ENCODE measurements at regions not wholly inside any gene's neighbourhood (a gene's known extent, or its start where the extent isn't known, plus 50 kb on each side); places are given as distances from the start of the nearest gene placed in this dataset.

- H3K27ac ChIP-seq: no peak overlapping the region
- TF ChIP-seq CTCF (IDR thresholded peaks at IDR 0.05): no peak
- H3K4me3 ChIP-seq: no peak overlapping the region
- no peak for DNase-seq (ENCODE audit: low spot score)
Observed at GRCh38 chr4:124977045-124977444, 264.5 kb upstream of the ANKRD50 start.

GRCh38 chr4:124974152-124974551, 261.6 kb upstream of the ANKRD50 start:
- no peak for DNase-seq (ENCODE audit: low spot score)
- no peak overlapping the region for H3K27ac ChIP-seq
- TF ChIP-seq CTCF (IDR thresholded peaks at IDR 0.05): no peak

GRCh38 chr4:124973716-124974115, 261.2 kb upstream of the ANKRD50 start:
- H3K27ac ChIP-seq: no peak overlapping the region
- no peak for TF ChIP-seq CTCF (IDR thresholded peaks at IDR 0.05)
- no peak for DNase-seq (ENCODE audit: low spot score)

More at GRCh38 chr4:124974152-124974551, 261.6 kb upstream of the ANKRD50 start:
- no peak overlapping the region for H3K4me3 ChIP-seq

GRCh38 chr4:124970011-124970410, 257.5 kb upstream of the ANKRD50 start:
- Histone ChIP-seq H3K27ac (no peak overlapping the region), H3K4me3 (no peak overlapping the region)
- no peak for TF ChIP-seq CTCF (IDR thresholded peaks at IDR 0.05)
- no peak for DNase-seq (ENCODE audit: low spot score)

More at GRCh38 chr4:124973716-124974115, 261.2 kb upstream of the ANKRD50 start:
- no peak overlapping the region for H3K4me3 ChIP-seq

GRCh38 chr4:124965497-124965891, 253.0 kb upstream of the ANKRD50 start:
- TF ChIP-seq CTCF (IDR thresholded peaks at IDR 0.05): no peak

GRCh38 chr4:124964852-124965496, 252.4 kb upstream of the ANKRD50 start:
- Histone ChIP-seq H3K27ac (no peak overlapping the region), H3K4me3 (no peak overlapping the region)
- DNase-seq (ENCODE audit: low spot score): no peak
- no peak for TF ChIP-seq CTCF (IDR thresholded peaks at IDR 0.05)

More at GRCh38 chr4:124965497-124965891, 253.0 kb upstream of the ANKRD50 start:
- DNase-seq (ENCODE audit: low spot score): no peak
- Histone ChIP-seq H3K27ac (no peak overlapping the region), H3K4me3 (no peak overlapping the region)

GRCh38 chr4:124964251-124964650, 251.7 kb upstream of the ANKRD50 start:
- Histone ChIP-seq H3K27ac (no peak overlapping the region), H3K4me3 (no peak overlapping the region)
- no peak for DNase-seq (ENCODE audit: low spot score)
- no peak for TF ChIP-seq CTCF (IDR thresholded peaks at IDR 0.05)
